ENCODE measurements at regions not wholly inside any gene's neighbourhood (a gene's known extent, or its start where the extent isn't known, plus 50 kb on each side); places are given as distances from the start of the nearest gene placed in this dataset.
A peak's percentile ranks its signal among the peaks of the same experiment; 100 is the strongest.

GRCh38 chr18:37671530-37671929 is 105.9 kb upstream of the CELF4 start:
- Histone ChIP-seq H4K8ac (ENCODE audit: extremely low read depth, insufficient read depth, low read length) (no peak overlapping the region; the same call in 1 of the 2 replicates), H4K5ac (ENCODE audit: insufficient read length, low read depth, low read length) (no peak overlapping the region), H3K4ac (replicated peaks; ENCODE audit: insufficient read length, low read depth, low read length) (no peak overlapping the region), H3K4me1 (replicated peaks in 1 of 4; ENCODE audit: control insufficient read depth in 3 of 4, insufficient read depth in 4 of 4, low read length in 3 of 4) (peaks cover 4 to 11% (median 5%) of the 10 kb centered on the region in 4 experiments; a peak in 6 of 7 replicates), H2BK15ac (ENCODE audit: low read length) (no peak overlapping the region), H2AFZ (ENCODE audit: low read length) (no peak overlapping the region), H3K79me1 (ENCODE audit: low read depth, low read length) (no peaks in the 10 kb centered on the region), H2BK5ac (ENCODE audit: low read depth, low read length) (no peak overlapping the region), H4K20me1 (replicated peaks in 1 of 2; ENCODE audit: control insufficient read depth in 1 of 2, insufficient read depth in 2 of 2, low read length in 2 of 2) (no peaks in the 10 kb centered on the region), H3K9me3 (ENCODE audit: insufficient read depth in 2 of 2, low read depth in 1 of 2, low read length in 1 of 2) (no peaks in the 10 kb centered on the region), H2BK12ac (ENCODE audit: low read depth, low read length) (peak overlapping the region; percentile 60; the same call in 1 of the 2 replicates), H3K18ac (ENCODE audit: extremely low read depth, low read length) (no peak overlapping the region), H3K27me3 (replicated peaks in 1 of 4; ENCODE audit: control insufficient read depth in 3 of 4, extremely low read depth in 1 of 4, insufficient read depth in 3 of 4, low read length in 3 of 4) (no peaks in the 10 kb centered on the region), H3K14ac (ENCODE audit: insufficient read length) (no peak overlapping the region), H3K36me3 (ENCODE audit: control insufficient read depth in 2 of 4, insufficient read depth in 4 of 4, low read length in 3 of 4) (no peaks in the 10 kb centered on the region), H4K91ac (replicated peaks; ENCODE audit: insufficient read length, low read length) (no peak overlapping the region), H3K9ac (replicated peaks in 1 of 4; ENCODE audit: extremely low read depth in 1 of 4, low read depth in 3 of 4, low read length in 3 of 4) (no peak overlapping the region), H3K79me2 (ENCODE audit: control insufficient read depth in 1 of 2, insufficient read depth in 2 of 2, low read length in 2 of 2) (no peaks in the 10 kb centered on the region), H2BK120ac (replicated peaks; ENCODE audit: low read depth, low read length) (no peak overlapping the region), H3K56ac (replicated peaks; ENCODE audit: insufficient read length, low read depth, low read length) (no peak overlapping the region), H3K27ac (ENCODE audit: low read depth, low read length) (no peak overlapping the region), H2AK5ac (ENCODE audit: low read depth, low read length) (no peak overlapping the region), H3K23me2 (ENCODE audit: low read depth, low read length) (no peaks in the 10 kb centered on the region), H2BK20ac (ENCODE audit: low read length) (no peak overlapping the region), H3K4me2 (ENCODE audit: insufficient read depth in 1 of 2, low read depth in 2 of 2, low read length in 2 of 2) (no peak overlapping the region), H3K4me3 (ENCODE audit: extremely low read depth in 1 of 4, insufficient read depth in 2 of 4, low read depth in 3 of 4, low read length in 4 of 4) (no peak overlapping the region), H3K23ac (ENCODE audit: insufficient read length) (no peak overlapping the region)
- WGBS, 2 experiments (ENCODE audit: extremely low coverage in 1 of 2, insufficient coverage in 1 of 2, insufficient read length in 1 of 2, insufficient replicate concordance in 2 of 2, low coverage in 1 of 2, low lambda C conversion rate in 2 of 2, missing lambda C conversion rate in 1 of 2): 92% methylated on average over 6 of the region's 6 CpGs; no CpG with 5 or more reads in 1 of the 2 experiments
- ChIA-PET CTCF (ENCODE audit: partially characterized antibody) (interaction anchor here (0.9 to 1.1 kb wide), 3 partner anchors 16 to 86 kb away, joined by 3 to 4 read pairs (median 3); no protein-coding TSS in a partner anchor), POLR2A (ENCODE audit: partially characterized antibody) (no interaction called here)
- DNase-seq (ENCODE audit: low read depth in 1 of 2, low spot score in 2 of 2): no peak
- FAIRE-seq: no peak
- TF ChIP-seq RBBP5 (IDR thresholded peaks at IDR 0.05; ENCODE audit: borderline replicate concordance, low read depth, low read length) (no peak), TAF7 (optimal IDR thresholded peaks at IDR 0.05; ENCODE audit: borderline replicate concordance, low read depth, low read length) (no peak), EZH2 (IDR thresholded peaks at IDR 0.05; ENCODE audit: low read depth, low read length, severe bottlenecking) (no peak), CTBP2 (IDR thresholded peaks at IDR 0.05; ENCODE audit: borderline replicate concordance, insufficient read depth, insufficient read length, low read length) (no peak), SP1 (IDR thresholded peaks at IDR 0.05; ENCODE audit: low read depth, low read length) (no peak), SRF (IDR thresholded peaks at IDR 0.05; ENCODE audit: low read depth, low read length) (no peak), ZNF274 (IDR thresholded peaks at IDR 0.05; ENCODE audit: borderline replicate concordance, extremely low read depth, low read length) (no peak), CHD2 (IDR thresholded peaks at IDR 0.05; ENCODE audit: low read length) (no peak), POU5F1 (IDR thresholded peaks at IDR 0.05; ENCODE audit: low read depth, low read length) (no peak), FOSL1 (IDR thresholded peaks at IDR 0.05; ENCODE audit: insufficient read depth, low read depth, low read length) (no peak), JUN (IDR thresholded peaks at IDR 0.05; ENCODE audit: low read depth, low read length) (no peak), EP300 (IDR thresholded peaks at IDR 0.05; ENCODE audit: borderline replicate concordance in 1 of 2, low read depth in 2 of 2, low read length in 2 of 2) (no peak), ASH2L (IDR thresholded peaks at IDR 0.05; ENCODE audit: low read length) (no peak), KDM1A (IDR thresholded peaks at IDR 0.05; ENCODE audit: borderline replicate concordance, low read length) (no peak), SIX5 (IDR thresholded peaks at IDR 0.05; ENCODE audit: low read depth, low read length) (no peak)

Measured in H1 (cell line).